ENCODE measurements at regions not wholly inside any gene's neighbourhood (a gene's known extent, or its start where the extent isn't known, plus 50 kb on each side); places are given as distances from the start of the nearest gene placed in this dataset.

- H2AFZ ChIP-seq (ENCODE audit: insufficient read depth, low read depth, low read length, poor library complexity, severe bottlenecking) = no peak overlapping the region
- Mint-ChIP-seq H3K4me1 (no peaks in the 10 kb centered on the region), H3K4me3 (no peak overlapping the region), H3K9me3 (ENCODE audit: insufficient read depth) (no peaks in the 10 kb centered on the region), H3K27ac (no peak overlapping the region), H3K27me3 (peaks cover 3% of the 10 kb centered on the region)
- DNase-seq = no peak
- H3K4me3 ChIP-seq (ENCODE audit: control extremely low read depth in 1 of 5, extremely low read depth in 1 of 5, insufficient read depth in 1 of 5, low read depth in 2 of 5, low read length in 4 of 5) = no peak overlapping the region
- no peaks in the 10 kb centered on the region for H3K36me3 ChIP-seq (replicated peaks in 1 of 2; ENCODE audit: control extremely low read depth in 1 of 2, control insufficient read depth in 1 of 2, extremely low read depth in 1 of 2, insufficient read depth in 2 of 2, low read length in 1 of 2)
- no peak overlapping the region for H3K4me2 ChIP-seq (replicated peaks; ENCODE audit: low read depth, low read length, poor library complexity, severe bottlenecking)
- H3K4me1 ChIP-seq (ENCODE audit: control insufficient read depth in 2 of 2, insufficient read depth in 2 of 2, low read length in 2 of 2) = no peaks in the 10 kb centered on the region
- H3K9me3 ChIP-seq (ENCODE audit: control extremely low read depth in 1 of 3, control insufficient read depth in 2 of 3, insufficient read depth in 1 of 3, low read length in 2 of 3) = no peaks in the 10 kb centered on the region
- no peaks in the 10 kb centered on the region for H3K79me2 ChIP-seq (ENCODE audit: control insufficient read depth, insufficient read depth, low read length)
- no peak overlapping the region for H3K9ac ChIP-seq (ENCODE audit: low read length)
- no peaks in the 10 kb centered on the region for H4K20me1 ChIP-seq (ENCODE audit: control insufficient read depth, insufficient read depth, low read length, poor library complexity, severe bottlenecking)
- intact Hi-C loops (cut with micrococcal nuclease) = no loop called here
- H3K27me3 ChIP-seq (replicated peaks in 1 of 4; ENCODE audit: control extremely low read depth in 1 of 4, control insufficient read depth in 3 of 4, insufficient read depth in 4 of 4, low read length in 3 of 4) = no peaks in the 10 kb centered on the region
- POLR2A ChIA-PET = no interaction called here
- no peak for ATAC-seq (ENCODE audit: low read depth)
- TF ChIP-seq CTCF (IDR thresholded peaks at IDR 0.05) = no peak
- no peak for TF ChIP-seq EZH2 (IDR thresholded peaks at IDR 0.05; ENCODE audit: borderline replicate concordance, insufficient read depth, low read depth, low read length, poor library complexity, severe bottlenecking)
- no peak overlapping the region for H3K27ac ChIP-seq (ENCODE audit: low read length in 2 of 2)
- no CpG with 5 or more reads among the region's 2 CpGs for WGBS (ENCODE audit: insufficient coverage)
- CTCF ChIA-PET = no interaction called here
Observed at GRCh38 chr4:36640876-36641275, 359.5 kb downstream of the DTHD1 start.

DNA sequence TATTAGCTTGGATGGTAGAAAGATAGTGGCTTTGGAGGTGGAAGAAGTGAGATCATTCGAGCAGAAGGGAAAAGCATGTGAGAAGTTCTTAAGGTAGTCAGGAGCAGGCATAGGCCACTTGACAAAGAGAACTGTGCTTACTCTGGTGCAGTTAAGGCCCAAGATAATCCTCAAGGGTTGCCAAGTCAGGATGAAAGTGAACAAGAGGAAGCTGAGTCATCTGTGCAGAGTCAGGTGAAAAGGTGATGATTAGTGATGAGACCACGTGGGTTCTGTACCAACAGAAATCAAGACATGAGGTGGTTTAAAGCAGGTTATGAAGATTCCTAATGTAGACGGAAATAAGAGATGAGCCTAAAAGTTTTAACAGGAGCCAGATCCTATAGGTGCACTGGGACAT is 369.8 kb downstream of the DTHD1 start:
- intact Hi-C loops (cut with micrococcal nuclease) = no loop called here
- Histone ChIP-seq H3K36me3 (replicated peaks in 1 of 2; ENCODE audit: control extremely low read depth in 1 of 2, control insufficient read depth in 1 of 2, extremely low read depth in 1 of 2, insufficient read depth in 2 of 2, low read length in 1 of 2) (no peaks in the 10 kb centered on the region), H3K4me1 (ENCODE audit: control insufficient read depth in 2 of 2, insufficient read depth in 2 of 2, low read length in 2 of 2) (no peaks in the 10 kb centered on the region), H3K27me3 (replicated peaks in 1 of 4; ENCODE audit: control extremely low read depth in 1 of 4, control insufficient read depth in 3 of 4, insufficient read depth in 4 of 4, low read length in 3 of 4) (no peaks in the 10 kb centered on the region), H3K79me2 (ENCODE audit: control insufficient read depth, insufficient read depth, low read length) (no peaks in the 10 kb centered on the region), H3K9me3 (ENCODE audit: control extremely low read depth in 1 of 3, control insufficient read depth in 2 of 3, insufficient read depth in 1 of 3, low read length in 2 of 3) (peaks cover 0 to 3% (median 0%) of the 10 kb centered on the region in 3 donors), H3K4me2 (replicated peaks; ENCODE audit: low read depth, low read length, poor library complexity, severe bottlenecking) (no peak overlapping the region), H2AFZ (ENCODE audit: insufficient read depth, low read depth, low read length, poor library complexity, severe bottlenecking) (no peak overlapping the region), H4K20me1 (ENCODE audit: control insufficient read depth, insufficient read depth, low read length, poor library complexity, severe bottlenecking) (no peaks in the 10 kb centered on the region), H3K9ac (ENCODE audit: low read length) (no peak overlapping the region), H3K27ac (ENCODE audit: low read length in 2 of 2) (no peak overlapping the region), H3K4me3 (ENCODE audit: control extremely low read depth in 1 of 5, extremely low read depth in 1 of 5, insufficient read depth in 1 of 5, low read depth in 2 of 5, low read length in 4 of 5) (no peak overlapping the region)
- DNase-seq = no peak
- ChIA-PET POLR2A (no interaction called here), CTCF (no interaction called here)
- no peak for ATAC-seq (ENCODE audit: low read depth)
- no peaks in the 10 kb centered on the region for H3K9me3 Mint-ChIP-seq (ENCODE audit: insufficient read depth)
- H3K27me3 Mint-ChIP-seq = no peaks in the 10 kb centered on the region
- no peak overlapping the region for H3K4me3 Mint-ChIP-seq
- H3K27ac Mint-ChIP-seq = no peak overlapping the region
- no peaks in the 10 kb centered on the region for H3K4me1 Mint-ChIP-seq
- TF ChIP-seq EZH2 (IDR thresholded peaks at IDR 0.05; ENCODE audit: borderline replicate concordance, insufficient read depth, low read depth, low read length, poor library complexity, severe bottlenecking) = no peak
- no peak for TF ChIP-seq CTCF (IDR thresholded peaks at IDR 0.05)
- WGBS (ENCODE audit: insufficient coverage) = 73% methylated on average over 3 of the region's 3 CpGs

Measured in B cell (primary cell).